ENCODE measurements at regions not wholly inside any gene's neighbourhood (a gene's known extent, or its start where the extent isn't known, plus 50 kb on each side); places are given as distances from the start of the nearest gene placed in this dataset.

DNA sequence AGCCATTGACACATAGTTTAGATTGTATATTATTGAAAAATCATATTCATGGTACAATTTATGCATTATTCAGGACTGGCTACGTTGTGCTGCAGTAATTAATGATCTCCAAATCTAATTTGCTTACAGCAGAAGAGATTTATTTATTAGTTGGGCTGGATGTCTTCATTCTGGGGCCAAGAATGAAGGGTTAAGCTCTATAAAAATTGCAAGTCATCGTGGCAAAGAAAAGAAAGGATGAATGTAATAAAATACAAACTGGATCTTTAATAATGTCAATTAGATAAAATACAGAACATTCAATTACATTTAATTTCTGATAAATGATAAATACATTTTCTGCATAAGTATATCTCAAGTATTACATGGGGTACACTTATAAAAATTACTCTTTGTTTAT is 151.8 kb upstream of the ANO5 start:
- Histone ChIP-seq H3K27me3 (no peaks in the 10 kb centered on the region), H3K36me3 (no peaks in the 10 kb centered on the region), H3K9me3 (no peaks in the 10 kb centered on the region), H3K27ac (no peak overlapping the region), H3K4me3 (no peak overlapping the region), H3K4me1 (no peaks in the 10 kb centered on the region)
- intact Hi-C loops (cut with DNase I; ENCODE audit: low total_unique reads) = no loop called here
- TF ChIP-seq POLR2AphosphoS5 (IDR thresholded peaks at IDR 0.05) (no peak), EP300 (IDR thresholded peaks at IDR 0.05) (no peak), POLR2A (IDR thresholded peaks at IDR 0.05) (no peak)
- TF ChIP-seq, protein P1, sequence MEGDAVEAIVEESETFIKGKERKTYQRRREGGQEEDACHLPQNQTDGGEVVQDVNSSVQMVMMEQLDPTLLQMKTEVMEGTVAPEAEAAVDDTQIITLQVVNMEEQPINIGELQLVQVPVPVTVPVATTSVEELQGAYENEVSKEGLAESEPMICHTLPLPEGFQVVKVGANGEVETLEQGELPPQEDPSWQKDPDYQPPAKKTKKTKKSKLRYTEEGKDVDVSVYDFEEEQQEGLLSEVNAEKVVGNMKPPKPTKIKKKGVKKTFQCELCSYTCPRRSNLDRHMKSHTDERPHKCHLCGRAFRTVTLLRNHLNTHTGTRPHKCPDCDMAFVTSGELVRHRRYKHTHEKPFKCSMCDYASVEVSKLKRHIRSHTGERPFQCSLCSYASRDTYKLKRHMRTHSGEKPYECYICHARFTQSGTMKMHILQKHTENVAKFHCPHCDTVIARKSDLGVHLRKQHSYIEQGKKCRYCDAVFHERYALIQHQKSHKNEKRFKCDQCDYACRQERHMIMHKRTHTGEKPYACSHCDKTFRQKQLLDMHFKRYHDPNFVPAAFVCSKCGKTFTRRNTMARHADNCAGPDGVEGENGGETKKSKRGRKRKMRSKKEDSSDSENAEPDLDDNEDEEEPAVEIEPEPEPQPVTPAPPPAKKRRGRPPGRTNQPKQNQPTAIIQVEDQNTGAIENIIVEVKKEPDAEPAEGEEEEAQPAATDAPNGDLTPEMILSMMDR (IDR thresholded peaks at IDR 0.05) = no peak
- no peak for DNase-seq
- 25 to 48% (median 43%) methylated on average over 2 of the region's 2 CpGs for WGBS, 5 donors

GRCh38 chr11:22042081-22042480 is 150.8 kb upstream of the ANO5 start:
- DNase-seq = no peak
- Histone ChIP-seq H3K4me1 (no peaks in the 10 kb centered on the region), H3K4me3 (no peak overlapping the region), H3K27me3 (no peaks in the 10 kb centered on the region), H3K36me3 (no peaks in the 10 kb centered on the region), H3K9me3 (no peaks in the 10 kb centered on the region), H3K27ac (no peak overlapping the region)
- 66 to 86% (median 79%) methylated on average over 1 of the region's 1 CpG for WGBS, 5 donors
- intact Hi-C loops (cut with DNase I; ENCODE audit: low total_unique reads) = no loop called here
- TF ChIP-seq POLR2AphosphoS5 (IDR thresholded peaks at IDR 0.05) = no peak
- TF ChIP-seq, protein P1 (IDR thresholded peaks at IDR 0.05) = no peak

GRCh38 chr11:22044126-22044525 is 148.8 kb upstream of the ANO5 start:
- TF ChIP-seq EP300 (IDR thresholded peaks at IDR 0.05) = no peak
- H3K4me3 ChIP-seq = no peak overlapping the region
- no peak for DNase-seq
- no peaks in the 10 kb centered on the region for H3K27me3 ChIP-seq
- H3K9me3 ChIP-seq = no peaks in the 10 kb centered on the region
- H3K36me3 ChIP-seq = no peaks in the 10 kb centered on the region
- WGBS, 5 donors = 78 to 86% (median 84%) methylated on average over 4 of the region's 4 CpGs
- H3K4me1 ChIP-seq = no peaks in the 10 kb centered on the region
- H3K27ac ChIP-seq = no peak overlapping the region
- intact Hi-C loops (cut with DNase I; ENCODE audit: low total_unique reads) = no loop called here

GRCh38 chr11:22049276-22049675 is 143.6 kb upstream of the ANO5 start:
- no peaks in the 10 kb centered on the region for H3K9me3 ChIP-seq
- H3K4me3 ChIP-seq = no peak overlapping the region
- DNase-seq = no peak
- intact Hi-C loops (cut with DNase I; ENCODE audit: low total_unique reads) = no loop called here
- no peaks in the 10 kb centered on the region for H3K36me3 ChIP-seq
- H3K27ac ChIP-seq = no peak overlapping the region
- H3K27me3 ChIP-seq = no peaks in the 10 kb centered on the region
- 84 to 95% (median 89%) methylated on average over 1 of the region's 1 CpG for WGBS, 5 donors
- no peaks in the 10 kb centered on the region for H3K4me1 ChIP-seq
- TF ChIP-seq EP300 (IDR thresholded peaks at IDR 0.05) = no peak
- TF ChIP-seq, protein P1 (IDR thresholded peaks at IDR 0.05) = no peak
- no peak for TF ChIP-seq POLR2AphosphoS5 (IDR thresholded peaks at IDR 0.05)
- TF ChIP-seq POLR2A (IDR thresholded peaks at IDR 0.05) = no peak

GRCh38 chr11:22065472-22065871 is 127.4 kb upstream of the ANO5 start:
- Histone ChIP-seq H3K36me3 (no peaks in the 10 kb centered on the region), H3K4me3 (no peak overlapping the region), H3K27me3 (no peaks in the 10 kb centered on the region), H3K9me3 (peaks cover 0 to 28% (median 15%) of the 10 kb centered on the region in 4 donors), H3K27ac (no peak overlapping the region), H3K4me1 (no peaks in the 10 kb centered on the region)
- no peak for TF ChIP-seq EP300 (IDR thresholded peaks at IDR 0.05)
- TF ChIP-seq POLR2A (IDR thresholded peaks at IDR 0.05) = no peak
- TF ChIP-seq POLR2AphosphoS5 (IDR thresholded peaks at IDR 0.05) = no peak
- TF ChIP-seq, protein P1 (IDR thresholded peaks at IDR 0.05) = no peak
- WGBS, 5 donors = 41 to 75% (median 69%) methylated on average over 1 of the region's 1 CpG
- intact Hi-C loops (cut with DNase I; ENCODE audit: low total_unique reads) = no loop called here
- no peak for DNase-seq

Data from stomach (tissue), 8 donors.